ENCODE measurements at regions not wholly inside any gene's neighbourhood (a gene's known extent, or its start where the extent isn't known, plus 50 kb on each side); places are given as distances from the start of the nearest gene placed in this dataset.
A peak's percentile ranks its signal among the peaks of the same experiment; 100 is the strongest.

DNA sequence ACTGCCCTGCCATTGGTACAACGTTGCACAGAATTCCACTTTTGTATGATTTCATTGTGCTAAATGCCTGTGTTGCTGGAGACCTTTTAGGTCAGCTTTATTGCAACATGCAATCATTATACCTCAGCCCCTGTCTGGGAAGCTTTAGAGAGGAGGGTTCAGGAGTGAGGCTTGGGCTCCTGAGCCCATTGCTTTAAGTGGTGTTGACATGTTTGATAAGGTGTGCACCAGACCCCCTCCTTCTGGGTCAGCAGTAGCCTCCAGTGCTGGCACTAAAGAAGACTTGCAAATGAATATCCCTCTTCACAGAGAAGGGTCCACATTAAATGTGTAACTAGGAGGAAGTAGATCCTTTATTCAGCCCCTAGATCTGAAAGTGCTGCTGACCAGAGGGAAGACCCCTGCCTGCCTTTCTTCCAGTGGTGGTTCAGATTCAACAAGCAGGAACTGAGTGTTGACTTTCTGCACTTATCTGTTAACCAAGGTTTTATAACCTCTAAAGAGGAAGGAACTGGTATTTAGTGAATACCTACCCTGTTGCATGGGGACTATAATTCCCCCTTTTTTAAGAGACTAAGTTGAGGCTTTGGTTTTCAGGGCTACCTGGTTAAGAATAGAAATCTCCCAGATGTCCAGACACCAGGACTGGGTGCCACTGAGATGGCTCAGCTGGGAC, 369.4 kb upstream of the IGFBP3 start:
- Histone ChIP-seq H4K91ac (replicated peaks; ENCODE audit: insufficient read length, low read length) (no peak overlapping the region), H4K8ac (ENCODE audit: extremely low read depth, insufficient read depth, low read length) (no peak overlapping the region), H4K20me1 (replicated peaks in 1 of 2; ENCODE audit: control insufficient read depth in 1 of 2, insufficient read depth in 2 of 2, low read length in 2 of 2) (no peaks in the 10 kb centered on the region), H2BK5ac (ENCODE audit: low read depth, low read length) (no peak overlapping the region), H2BK15ac (ENCODE audit: low read length) (no peak overlapping the region), H3K4ac (replicated peaks; ENCODE audit: insufficient read length, low read depth, low read length) (no peak overlapping the region), H3K23me2 (ENCODE audit: low read depth, low read length) (no peaks in the 10 kb centered on the region), H3K79me1 (ENCODE audit: low read depth, low read length) (no peaks in the 10 kb centered on the region), H2BK20ac (ENCODE audit: low read length) (no peak overlapping the region), H3K56ac (replicated peaks; ENCODE audit: insufficient read length, low read depth, low read length) (no peak overlapping the region), H3K79me2 (ENCODE audit: control insufficient read depth in 1 of 2, insufficient read depth in 2 of 2, low read length in 2 of 2) (no peaks in the 10 kb centered on the region), H3K4me3 (ENCODE audit: extremely low read depth in 1 of 4, insufficient read depth in 2 of 4, low read depth in 3 of 4, low read length in 4 of 4) (no peak overlapping the region), H3K23ac (ENCODE audit: insufficient read length) (no peak overlapping the region), H3K4me1 (replicated peaks in 1 of 4; ENCODE audit: control insufficient read depth in 3 of 4, insufficient read depth in 4 of 4, low read length in 3 of 4) (peaks cover 0 to 2% (median 0%) of the 10 kb centered on the region in 4 experiments; a peak in 1 of 7 replicates), H2AK5ac (ENCODE audit: low read depth, low read length) (no peak overlapping the region), H3K4me2 (ENCODE audit: insufficient read depth in 1 of 2, low read depth in 2 of 2, low read length in 2 of 2) (no peak overlapping the region), H2AFZ (ENCODE audit: low read length) (peak overlapping the region; percentile 68; the same call in 1 of the 2 replicates), H2BK120ac (replicated peaks; ENCODE audit: low read depth, low read length) (no peak overlapping the region), H3K18ac (ENCODE audit: extremely low read depth, low read length) (no peak overlapping the region), H2BK12ac (ENCODE audit: low read depth, low read length) (no peak overlapping the region), H3K27ac (ENCODE audit: low read depth, low read length) (no peak overlapping the region), H3K9ac (replicated peaks in 1 of 4; ENCODE audit: extremely low read depth in 1 of 4, low read depth in 3 of 4, low read length in 3 of 4) (no peak overlapping the region), H3K27me3 (replicated peaks in 1 of 4; ENCODE audit: control insufficient read depth in 3 of 4, extremely low read depth in 1 of 4, insufficient read depth in 3 of 4, low read length in 3 of 4) (no peaks in the 10 kb centered on the region), H3K14ac (ENCODE audit: insufficient read length) (no peak overlapping the region), H3K9me3 (ENCODE audit: insufficient read depth in 2 of 2, low read depth in 1 of 2, low read length in 1 of 2) (no peaks in the 10 kb centered on the region), H3K36me3 (ENCODE audit: control insufficient read depth in 2 of 4, insufficient read depth in 4 of 4, low read length in 3 of 4) (no peaks in the 10 kb centered on the region), H4K5ac (ENCODE audit: insufficient read length, low read depth, low read length) (no peak overlapping the region)
- FAIRE-seq = no peak
- no peak for DNase-seq (ENCODE audit: low read depth in 1 of 2, low spot score in 2 of 2)
- TF ChIP-seq GABPA (IDR thresholded peaks at IDR 0.05; ENCODE audit: borderline replicate concordance, insufficient read depth, low read length) = no peak
- ChIA-PET CTCF (ENCODE audit: partially characterized antibody) (interaction anchor here (1.0 to 2.2 kb wide), 2 partner anchors 13 to 368 kb away, joined by 3 to 5 read pairs; no protein-coding TSS in a partner anchor), POLR2A (ENCODE audit: partially characterized antibody) (no interaction called here)
- WGBS, 2 experiments (ENCODE audit: extremely low coverage in 1 of 2, insufficient coverage in 1 of 2, insufficient read length in 1 of 2, insufficient replicate concordance in 2 of 2, low coverage in 1 of 2, low lambda C conversion rate in 2 of 2, missing lambda C conversion rate in 1 of 2) = 89% methylated on average over 1 of the region's 1 CpG; no CpG with 5 or more reads in 1 of the 2 experiments

Data from H1 (cell line).